B cell (primary cell): ENCODE measurements at regions not wholly inside any gene's neighbourhood (a gene's known extent, or its start where the extent isn't known, plus 50 kb on each side); places are given as distances from the start of the nearest gene placed in this dataset.

Experiments
- ATAC-seq: fragments of 200-7000 bp; cut with Tn5 transposase; one replicate; pipeline ENCODE4 v1.10.0; 2021; ENCODE audit warnings: low read depth, mild to moderate bottlenecking, moderate number of reproducible peaks, moderate library complexity
- CTCF ChIA-PET: fragments of 350-600 bp; sonication (Branson Sonifier 250); formaldehyde crosslinking; loops from one replicate; lab custom pipeline; 2021; ENCODE audit warnings: antibody characterized with exemption, inconsistent platforms; lab: Charles Lee
- POLR2A ChIA-PET: fragments of 350-600 bp; sonication (Branson Sonifier 250); formaldehyde crosslinking; loops from one replicate; lab custom pipeline; 2021; ENCODE audit warnings: antibody characterized with exemption; lab: Charles Lee
- DNase-seq: peaks from one replicate; pipeline ENCODE4 v3.0.0; 2013
- H2AFZ ChIP-seq: 2 replicates; pipeline ENCODE4 v1.6.1; 2012; ENCODE audit warnings: mild to moderate bottlenecking, low read depth, low read length; ENCODE audit not compliant: insufficient read depth, poor library complexity, severe bottlenecking
- H3K27ac ChIP-seq, 2 donors: 1 replicate in 1 of 2; 2 replicates in 1 of 2; pipeline ENCODE4 v1.5.1; 2012 to 2013; ENCODE audit warnings: low read length in 2 of 2, mild to moderate bottlenecking in 2 of 2, moderate library complexity in 1 of 2
- H3K27me3 ChIP-seq, 4 experiments: fragments of 200-600 bp in 1 of 4; sonication (generic) in 1 of 4; replicated peaks in 1 of 4; 1 replicate in 2 of 4; 2 replicates in 2 of 4; pipeline versions ENCODE4 v1.6.1 to v1.7.0; 2013 to 2016; ENCODE audit warnings: low read length in 3 of 4, mild to moderate bottlenecking in 2 of 4, mixed read lengths in 1 of 4, moderate library complexity in 1 of 4; ENCODE audit not compliant: insufficient read depth in 4 of 4, control insufficient read depth in 3 of 4; ENCODE audit errors: control extremely low read depth in 1 of 4
- H3K36me3 ChIP-seq, 2 experiments: replicated peaks in 1 of 2; 1 replicate in 1 of 2; 2 replicates in 1 of 2; pipeline versions ENCODE4 v1.6.1 to v1.7.1; 2013; ENCODE audit warnings: low read length in 1 of 2; ENCODE audit not compliant: insufficient read depth in 2 of 2, control insufficient read depth in 1 of 2; ENCODE audit errors: control extremely low read depth in 1 of 2, extremely low read depth in 1 of 2
- H3K4me1 ChIP-seq, 2 donors: fragments of 200-600 bp in 1 of 2; sonication (generic) in 1 of 2; 1 replicate in 1 of 2; 2 replicates in 1 of 2; pipeline versions ENCODE4 v1.5.1 to v1.6.1; 2013 to 2017; ENCODE audit warnings: low read length in 2 of 2; ENCODE audit not compliant: control insufficient read depth in 2 of 2, insufficient read depth in 2 of 2
- H3K4me2 ChIP-seq: replicated peaks from 2 replicates; pipeline ENCODE3; 2012; ENCODE audit warnings: mild to moderate bottlenecking, low read depth, low read length; ENCODE audit not compliant: poor library complexity, severe bottlenecking
- H3K4me3 ChIP-seq, 5 experiments: fragments of 200-600 bp in 1 of 5; sonication (generic) in 1 of 5; 1 replicate in 3 of 5; 2 replicates in 2 of 5; pipeline versions ENCODE4 v1.5.1 to v1.7.0; 2011 to 2016; ENCODE audit warnings: low read length in 4 of 5, mild to moderate bottlenecking in 4 of 5, low read depth in 2 of 5, control low read depth in 1 of 5, moderate library complexity in 1 of 5; ENCODE audit not compliant: insufficient read depth in 1 of 5; ENCODE audit errors: control extremely low read depth in 1 of 5, extremely low read depth in 1 of 5
- H3K79me2 ChIP-seq: fragments of 200-600 bp; sonication (generic); one replicate; pipeline ENCODE4 v1.6.0; 2016; ENCODE audit warnings: low read length; ENCODE audit not compliant: control insufficient read depth, insufficient read depth
- H3K9ac ChIP-seq: fragments of 200-600 bp; sonication (generic); 2 replicates; pipeline ENCODE4 v1.6.1; 2017; ENCODE audit warnings: mild to moderate bottlenecking, low read length, moderate library complexity
- H3K9me3 ChIP-seq, 3 donors: one replicate each; pipeline versions ENCODE4 v1.6.1 to v1.7.1; 2013; ENCODE audit warnings: low read length in 2 of 3; ENCODE audit not compliant: control insufficient read depth in 2 of 3, insufficient read depth in 1 of 3; ENCODE audit errors: control extremely low read depth in 1 of 3
- H4K20me1 ChIP-seq: 2 replicates; pipeline ENCODE4 v1.6.0; 2012; ENCODE audit warnings: mild to moderate bottlenecking, low read length; ENCODE audit not compliant: insufficient read depth, control insufficient read depth, poor library complexity, severe bottlenecking
- H3K27ac Mint-ChIP-seq: one replicate; pipeline ENCODE4 v1.8.0; 2021; ENCODE audit warnings: mixed read lengths
- H3K27me3 Mint-ChIP-seq: one replicate; pipeline ENCODE4 v1.8.0; 2021; ENCODE audit warnings: mixed read lengths
- H3K4me1 Mint-ChIP-seq: one replicate; pipeline ENCODE4 v1.8.0; 2021; ENCODE audit warnings: mixed read lengths
- H3K4me3 Mint-ChIP-seq: one replicate; pipeline ENCODE4 v1.8.0; 2021; ENCODE audit warnings: mixed read lengths
- H3K9me3 Mint-ChIP-seq: one replicate; pipeline ENCODE4 v1.8.0; 2022; ENCODE audit warnings: mixed read lengths; ENCODE audit not compliant: insufficient read depth
- EZH2 ChIP-seq: IDR thresholded peaks from 2 replicates; pipeline ENCODE4 v1.6.1; 2012; ENCODE audit warnings: borderline replicate concordance, low read depth, mild to moderate bottlenecking, moderate library complexity, low read length; ENCODE audit not compliant: insufficient read depth, poor library complexity, severe bottlenecking
- WGBS: methylation state at CpG from one replicate; pipeline ENCODE4 v1.1.5; 2013; ENCODE audit warnings: missing lambda C conversion rate; ENCODE audit not compliant: insufficient coverage; 5-methylcytosine and 5-hydroxymethylcytosine counted together
- intact Hi-C: fragments of 100-400 bp; cut with micrococcal nuclease; formaldehyde crosslinking; loops from one replicate; pipeline ENCODE4 v1.10.0; 2022
- TF ChIP-seq, protein P1 (sequence below): fragments of 200-600 bp; IDR thresholded peaks from one replicate; pipeline ENCODE4 v1.8.0; 2022; ENCODE audit warnings: antibody characterized with exemption, mild to moderate bottlenecking

DNA sequence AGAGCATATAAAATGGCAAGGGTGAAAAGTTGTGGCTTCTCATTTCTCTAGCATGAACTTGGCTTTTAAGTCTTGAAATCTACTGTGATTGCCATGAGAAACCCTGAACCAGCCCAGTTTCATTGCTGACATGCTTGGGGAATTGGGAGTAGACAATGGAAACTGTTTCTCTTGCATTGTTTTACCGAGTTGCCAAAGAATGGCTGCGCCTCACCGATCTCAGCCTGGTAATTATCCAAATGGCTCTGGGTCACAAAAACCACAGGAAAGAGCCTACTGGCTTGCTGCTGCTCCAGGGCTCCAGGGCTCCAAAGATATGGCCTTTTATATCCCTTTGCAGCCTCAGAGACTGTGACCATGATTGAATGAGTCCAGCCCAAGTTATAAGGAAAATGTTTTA is 310.4 kb upstream of the NT5C1B start:
- Mint-ChIP-seq H3K4me1 (peaks cover 12% of the 10 kb centered on the region), H3K27ac (no peak overlapping the region), H3K9me3 (no peaks in the 10 kb centered on the region), H3K4me3 (no peak overlapping the region), H3K27me3 (no peaks in the 10 kb centered on the region)
- no peak for ATAC-seq
- intact Hi-C loops, result no loop called here
- Histone ChIP-seq H3K4me1 (peaks cover 8 to 10% of the 10 kb centered on the region in 2 donors), H3K79me2 (no peaks in the 10 kb centered on the region), H3K9ac (no peak overlapping the region), H3K36me3 (no peaks in the 10 kb centered on the region), H3K27ac (no peak overlapping the region), H3K4me2 (no peak overlapping the region), H4K20me1 (no peaks in the 10 kb centered on the region), H3K4me3 (no peak overlapping the region), H3K27me3 (no peaks in the 10 kb centered on the region), H2AFZ (no peak overlapping the region), H3K9me3 (no peaks in the 10 kb centered on the region)
- TF ChIP-seq, protein P1, sequence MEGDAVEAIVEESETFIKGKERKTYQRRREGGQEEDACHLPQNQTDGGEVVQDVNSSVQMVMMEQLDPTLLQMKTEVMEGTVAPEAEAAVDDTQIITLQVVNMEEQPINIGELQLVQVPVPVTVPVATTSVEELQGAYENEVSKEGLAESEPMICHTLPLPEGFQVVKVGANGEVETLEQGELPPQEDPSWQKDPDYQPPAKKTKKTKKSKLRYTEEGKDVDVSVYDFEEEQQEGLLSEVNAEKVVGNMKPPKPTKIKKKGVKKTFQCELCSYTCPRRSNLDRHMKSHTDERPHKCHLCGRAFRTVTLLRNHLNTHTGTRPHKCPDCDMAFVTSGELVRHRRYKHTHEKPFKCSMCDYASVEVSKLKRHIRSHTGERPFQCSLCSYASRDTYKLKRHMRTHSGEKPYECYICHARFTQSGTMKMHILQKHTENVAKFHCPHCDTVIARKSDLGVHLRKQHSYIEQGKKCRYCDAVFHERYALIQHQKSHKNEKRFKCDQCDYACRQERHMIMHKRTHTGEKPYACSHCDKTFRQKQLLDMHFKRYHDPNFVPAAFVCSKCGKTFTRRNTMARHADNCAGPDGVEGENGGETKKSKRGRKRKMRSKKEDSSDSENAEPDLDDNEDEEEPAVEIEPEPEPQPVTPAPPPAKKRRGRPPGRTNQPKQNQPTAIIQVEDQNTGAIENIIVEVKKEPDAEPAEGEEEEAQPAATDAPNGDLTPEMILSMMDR, result no peak
- no peak for TF ChIP-seq EZH2
- ChIA-PET POLR2A (no interaction called here), CTCF (no interaction called here)
- DNase-seq, result no peak
- WGBS, result 85% methylated on average over 3 of the region's 3 CpGs

DNA sequence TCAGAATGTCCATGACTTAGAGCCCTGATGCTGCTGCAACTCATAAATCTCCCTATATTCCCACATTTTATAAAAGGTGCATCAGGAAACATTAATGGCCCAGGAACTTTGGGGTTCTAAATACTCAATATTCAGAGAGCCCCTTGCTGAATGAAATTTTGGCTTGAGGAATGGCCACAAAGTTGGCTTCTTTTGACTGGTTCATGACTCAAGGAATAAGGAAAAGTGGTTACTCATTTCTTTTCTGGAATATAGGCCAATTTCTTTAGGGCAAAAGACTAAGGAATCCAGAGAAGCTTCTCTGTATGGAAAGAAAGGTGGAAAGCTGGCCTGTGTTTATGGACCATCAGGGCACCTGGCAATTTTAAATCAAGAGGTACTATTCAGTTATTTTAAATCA is 308.9 kb upstream of the NT5C1B start:
- Mint-ChIP-seq H3K4me3 (no peak overlapping the region), H3K9me3 (no peaks in the 10 kb centered on the region), H3K27ac (no peak overlapping the region), H3K4me1 (peaks cover 2% of the 10 kb centered on the region), H3K27me3 (no peaks in the 10 kb centered on the region)
- Histone ChIP-seq H3K9ac (no peak overlapping the region), H4K20me1 (no peaks in the 10 kb centered on the region), H3K79me2 (no peaks in the 10 kb centered on the region), H3K9me3 (no peaks in the 10 kb centered on the region), H3K4me3 (no peak overlapping the region), H2AFZ (no peak overlapping the region), H3K27ac (no peak overlapping the region), H3K36me3 (no peaks in the 10 kb centered on the region), H3K27me3 (no peaks in the 10 kb centered on the region), H3K4me1 (no peaks in the 10 kb centered on the region), H3K4me2 (no peak overlapping the region)
- intact Hi-C loops, result no loop called here
- ChIA-PET POLR2A (no interaction called here), CTCF (no interaction called here)
- DNase-seq (no peak), ATAC-seq (no peak)
- no peak for TF ChIP-seq EZH2
- TF ChIP-seq, protein P1, result no peak
